NCI-H2196 treated with DMSO at 0.1 percent for 48 hours (cell line): ENCODE measurements at regions not wholly inside any gene's neighbourhood (a gene's known extent, or its start where the extent isn't known, plus 50 kb on each side); places are given as distances from the start of the nearest gene placed in this dataset.
"Not testable (repeated sequence)": the region's sequence is repeated elsewhere in the genome, so short reads cannot be mapped to it uniquely, and the experiment has no call there.

ENCODE experiments used
- DNase-seq: peaks from one replicate; lab custom pipeline; 2025; ENCODE audit not compliant: unreplicated experiment; lab: John Stamatoyannopoulos, UW

DNA sequence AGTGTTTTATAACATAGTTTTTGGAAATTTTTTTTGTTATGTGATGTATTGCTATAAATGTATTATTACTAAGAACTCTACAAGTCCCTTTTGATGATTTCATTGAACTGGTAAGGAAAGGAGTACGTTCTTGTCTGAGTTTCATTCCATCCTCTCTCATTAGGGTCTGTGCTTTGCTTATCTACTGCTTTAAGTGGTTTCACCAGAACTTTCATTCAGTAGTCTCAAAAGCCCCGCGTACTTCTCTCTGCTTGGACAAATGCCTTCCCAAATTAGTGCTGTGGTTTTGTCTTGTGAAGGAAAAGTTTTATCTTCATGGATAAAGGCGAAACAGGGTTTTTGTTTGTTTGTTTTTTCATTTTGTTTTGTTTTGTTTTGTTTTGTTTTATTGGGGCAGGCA lies 469.8 kb upstream of the WWC1 start:
- DNase-seq, result no peak

GRCh38 chr5:167822241-167822640 lies 469.2 kb upstream of the WWC1 start:
- no peak for DNase-seq

- no peak for DNase-seq
Observed at GRCh38 chr5:167823405-167823804, 468.0 kb upstream of the WWC1 start.

DNA sequence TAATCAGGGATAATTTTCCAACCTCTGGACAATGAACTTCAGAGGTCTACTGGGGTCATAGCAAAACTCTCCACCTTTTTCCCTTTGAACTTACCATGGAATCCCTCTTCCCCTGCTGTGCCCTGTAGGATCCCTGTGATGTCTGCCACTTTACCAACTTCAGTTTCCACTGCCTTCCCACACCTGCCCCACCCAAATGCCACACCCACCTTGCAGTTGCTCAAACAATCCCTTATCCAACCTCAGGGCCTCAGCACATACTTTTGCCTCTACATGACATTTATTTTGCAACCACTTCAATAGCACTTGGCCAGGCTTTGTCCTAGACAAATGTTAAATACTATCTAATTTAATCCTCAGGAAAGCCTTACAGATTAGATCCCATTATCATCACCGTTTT lies 463.7 kb upstream of the WWC1 start:
- DNase-seq, result no peak

- DNase-seq, result no peak
Observed at GRCh38 chr5:167831754-167832504, 459.5 kb upstream of the WWC1 start.

DNA sequence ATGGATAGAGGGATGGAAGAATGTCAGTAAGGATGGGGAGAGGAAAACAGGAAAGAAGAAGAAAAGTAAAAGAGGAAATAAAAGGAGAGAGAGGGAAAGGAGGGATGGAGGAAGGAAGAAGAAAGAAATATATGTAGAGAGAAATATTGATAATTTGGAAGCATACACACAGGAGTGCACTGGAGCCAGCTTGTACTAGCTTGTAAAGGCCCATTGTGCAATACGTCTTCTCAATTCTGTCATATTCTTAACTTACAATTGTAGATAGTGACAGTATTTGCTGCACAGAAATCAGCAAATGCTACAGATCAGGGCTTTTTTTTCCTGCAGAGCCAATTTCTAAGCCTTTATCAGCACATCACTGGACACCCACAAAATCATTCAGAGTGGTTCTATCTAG lies 458.8 kb upstream of the WWC1 start:
- no peak for DNase-seq

DNA sequence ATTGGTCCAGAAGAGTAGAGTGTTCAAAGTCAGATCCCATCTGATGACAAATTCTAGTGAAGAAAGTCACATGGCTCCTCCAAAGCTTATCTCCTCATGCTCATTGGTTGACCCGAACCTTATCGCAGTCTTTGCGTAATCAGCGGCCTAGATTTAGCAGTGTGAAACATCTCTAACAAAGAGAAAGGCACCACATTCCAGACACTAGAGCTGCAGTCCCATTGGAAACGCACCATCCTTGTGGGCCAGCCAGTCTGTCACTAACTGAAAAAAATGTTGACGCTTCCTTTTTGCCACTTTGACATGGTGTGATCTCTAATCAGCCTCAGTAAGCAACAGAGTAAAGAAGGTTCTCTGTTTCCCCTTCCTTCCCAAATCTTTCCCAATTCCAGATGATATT lies 458.0 kb upstream of the WWC1 start:
- no peak for DNase-seq

GRCh38 chr5:167835146-167835545 lies 456.3 kb upstream of the WWC1 start:
- no peak for DNase-seq

- DNase-seq, result no peak
Observed at GRCh38 chr5:167837127-167837526, 454.3 kb upstream of the WWC1 start.

DNA sequence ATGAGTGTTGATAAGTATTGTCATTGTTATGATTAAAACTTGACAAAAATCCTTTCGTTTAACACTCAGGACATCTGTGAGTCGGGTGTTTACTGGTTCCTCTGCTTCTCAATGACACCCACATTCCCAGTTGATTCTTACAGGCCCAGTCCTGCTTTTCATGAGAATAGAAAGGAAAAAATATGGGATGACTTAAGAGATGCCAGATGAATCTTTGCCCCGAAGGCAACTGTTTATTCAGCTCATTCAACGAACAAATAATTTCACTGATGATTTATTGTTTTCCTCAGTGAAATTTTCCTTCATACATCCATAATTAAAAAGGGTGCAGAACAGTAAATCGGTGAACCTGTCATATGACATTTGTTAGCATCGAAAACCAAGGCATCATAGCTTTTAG lies 452.4 kb upstream of the WWC1 start:
- no peak for DNase-seq

DNA sequence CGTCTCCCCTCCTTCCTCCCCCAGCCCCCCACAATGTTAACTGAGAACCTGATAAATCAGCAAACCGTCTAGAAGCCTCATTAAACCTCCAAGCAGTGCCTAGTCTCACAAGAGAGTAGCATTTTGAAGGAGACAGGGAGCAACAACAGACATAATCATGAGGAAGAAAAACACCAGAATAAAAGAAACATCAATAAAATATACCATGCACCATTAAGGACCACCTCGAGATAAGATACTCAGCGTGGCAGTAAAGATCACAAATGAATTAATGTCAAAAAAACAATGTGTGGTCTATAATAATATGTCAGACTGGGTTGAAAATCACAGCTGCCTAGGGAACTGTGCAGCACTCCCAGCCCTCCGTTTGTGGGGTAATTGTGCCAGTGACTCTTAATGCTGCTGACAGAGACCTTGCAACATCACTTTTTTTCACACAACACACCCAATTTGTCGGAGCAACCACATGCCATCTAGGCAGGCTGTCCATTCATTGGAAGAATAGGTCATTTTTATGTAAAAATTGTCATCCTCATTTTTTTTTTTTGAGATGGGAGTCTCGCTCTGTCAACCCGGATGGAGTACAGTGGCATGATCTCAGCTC lies 450.8 kb upstream of the WWC1 start:
- no peak for DNase-seq

- no peak for DNase-seq
Observed at GRCh38 chr5:167843881-167844572, 447.4 kb upstream of the WWC1 start.

GRCh38 chr5:167845952-167846351 lies 445.5 kb upstream of the WWC1 start:
- DNase-seq, result no peak

- no peak for DNase-seq
Observed at GRCh38 chr5:167849874-167850273, 441.6 kb upstream of the WWC1 start.

- no peak for DNase-seq
Observed at GRCh38 chr5:167850911-167851310, 440.5 kb upstream of the WWC1 start.

GRCh38 chr5:167851416-167851815 lies 440.0 kb upstream of the WWC1 start:
- DNase-seq, result no peak

- DNase-seq, result no peak
Observed at GRCh38 chr5:167852515-167852914, 438.9 kb upstream of the WWC1 start.

GRCh38 chr5:167853421-167853820 lies 438.0 kb upstream of the WWC1 start:
- no peak for DNase-seq

GRCh38 chr5:167855818-167856217 lies 435.6 kb upstream of the WWC1 start:
- DNase-seq, result no peak

GRCh38 chr5:167857321-167857720 lies 434.1 kb upstream of the WWC1 start:
- no peak for DNase-seq

- not testable (repeated sequence) for DNase-seq
Observed at GRCh38 chr5:167858186-167858855, 433.1 kb upstream of the WWC1 start.
